Stomach (tissue), 8 donors: ENCODE measurements at regions not wholly inside any gene's neighbourhood (a gene's known extent, or its start where the extent isn't known, plus 50 kb on each side); places are given as distances from the start of the nearest gene placed in this dataset.

ENCODE experiments used
- DNase-seq, 2 donors: peaks; one replicate each; pipeline versions ENCODE4 v3.0.0 to v3.0.0-alpha.2; 2013 to 2019
- H3K27ac ChIP-seq, 5 donors: fragments of 200-600 bp in 4 of 5; sonication (generic) in 4 of 5; one replicate each; pipeline ENCODE4 v1.5.1; 2013 to 2019; ENCODE audit warnings: mild to moderate bottlenecking in 1 of 5, moderate library complexity in 1 of 5
- H3K27me3 ChIP-seq, 3 donors: fragments of 200-600 bp; sonication (generic); one replicate each; pipeline ENCODE4 v1.5.1; 2017 to 2019; ENCODE audit warnings: mixed run types in 1 of 3
- H3K36me3 ChIP-seq, 4 donors: fragments of 200-600 bp; sonication (generic); 1 replicate in 3 of 4; 2 replicates in 1 of 4; pipeline ENCODE4 v1.5.1; 2016 to 2019
- H3K4me1 ChIP-seq, 4 donors: fragments of 200-600 bp; sonication (generic); one replicate each; pipeline ENCODE4 v1.5.1; 2016 to 2019
- H3K4me3 ChIP-seq, 4 donors: fragments of 200-600 bp; sonication (generic) in 3 of 4; one replicate each; pipeline ENCODE4 v1.5.1; 2016 to 2019; ENCODE audit warnings: mild to moderate bottlenecking in 1 of 4
- H3K9me3 ChIP-seq, 4 donors: fragments of 200-600 bp; sonication (generic); one replicate each; pipeline ENCODE4 v1.5.1; 2016 to 2019
- CTCF ChIP-seq, 7 experiments: fragments of 450-650 bp in 4 of 7; fragments of 200-600 bp in 3 of 7; sonication (generic) in 3 of 7; IDR thresholded peaks; one replicate each; pipeline ENCODE4 v1.5.1; 2016 to 2019; ENCODE audit warnings: antibody characterized with exemption in 7 of 7, control low read depth in 2 of 7, mild to moderate bottlenecking in 1 of 7
- EP300 ChIP-seq: sonication (generic); formaldehyde crosslinking; IDR thresholded peaks from one replicate; pipeline ENCODE4 v1.6.1; 2017; ENCODE audit warnings: antibody characterized with exemption
- POLR2A ChIP-seq, 4 donors: fragments of 450-650 bp; IDR thresholded peaks; one replicate each; pipeline ENCODE4 v1.6.1; 2016; ENCODE audit warnings: antibody characterized with exemption in 4 of 4, control low read depth in 2 of 4, mild to moderate bottlenecking in 1 of 4, moderate library complexity in 1 of 4
- POLR2AphosphoS5 ChIP-seq, 3 donors: sonication (generic); formaldehyde crosslinking; IDR thresholded peaks; one replicate each; pipeline ENCODE4 v1.6.1; 2016; ENCODE audit warnings: antibody characterized with exemption in 3 of 3
- WGBS, 5 donors: extraction: QIAGEN DNeasy Blood & Tissue Kit in 3 of 5; methylation state at CpG; one replicate each; pipeline versions ENCODE4 v1.1.5 to v1.1.7; 2013 to 2018; 5-methylcytosine and 5-hydroxymethylcytosine counted together
- intact Hi-C: fragments of 100-400 bp; cut with DNase I; formaldehyde crosslinking; loops from one replicate; pipeline ENCODE4 v1.15.1; 2023; ENCODE audit warnings: low total_unique reads
- donor health status: healthy with polysubstance abuse.
- donor health status: Bipolar disorder and iron deficiency.
- donor health status: healthy.

- Histone ChIP-seq H3K27me3 (no peaks in the 10 kb centered on the region), H3K36me3 (no peaks in the 10 kb centered on the region), H3K9me3 (peaks cover 0 to 5% (median 0%) of the 10 kb centered on the region in 4 donors), H3K4me1 (no peaks in the 10 kb centered on the region), H3K27ac (no peak overlapping the region), H3K4me3 (no peak overlapping the region)
- DNase-seq: no peak
- TF ChIP-seq CTCF (IDR thresholded peaks at IDR 0.05) (no peak), POLR2A (IDR thresholded peaks at IDR 0.05) (no peak), POLR2AphosphoS5 (IDR thresholded peaks at IDR 0.05) (no peak), EP300 (no peak)
- intact Hi-C loops: no loop called here
- 59 to 67% (median 64%) methylated on average over 7 of the region's 7 CpGs for WGBS, 5 donors
Measured at GRCh38 chr4:186806679-186807421, 83.2 kb upstream of the FAT1 start.

GRCh38 chr4:186807808-186808629, 84.4 kb upstream of the FAT1 start:
- no peak overlapping the region for H3K4me3 ChIP-seq
- H3K4me1 ChIP-seq: no peaks in the 10 kb centered on the region
- DNase-seq: no peak
- no peaks in the 10 kb centered on the region for H3K27me3 ChIP-seq
- no peaks in the 10 kb centered on the region for H3K36me3 ChIP-seq
- TF ChIP-seq CTCF (IDR thresholded peaks at IDR 0.05): no peak
- TF ChIP-seq EP300: no peak
- TF ChIP-seq POLR2AphosphoS5 (IDR thresholded peaks at IDR 0.05): no peak
- TF ChIP-seq POLR2A (IDR thresholded peaks at IDR 0.05): no peak
- no peak overlapping the region for H3K27ac ChIP-seq
- peaks cover 0 to 7% (median 0%) of the 10 kb centered on the region in 4 donors for H3K9me3 ChIP-seq
- 86 to 90% (median 87%) methylated on average over 7 of the region's 7 CpGs for WGBS, 5 donors
- intact Hi-C loops: no loop called here

GRCh38 chr4:186808630-186809018, 85.0 kb upstream of the FAT1 start:
- H3K27me3 ChIP-seq: no peaks in the 10 kb centered on the region
- H3K4me3 ChIP-seq: no peak overlapping the region
- H3K27ac ChIP-seq: no peak overlapping the region
- no peak for DNase-seq
- no peaks in the 10 kb centered on the region for H3K4me1 ChIP-seq
- intact Hi-C loops: no loop called here
- TF ChIP-seq POLR2AphosphoS5 (IDR thresholded peaks at IDR 0.05) (no peak), POLR2A (IDR thresholded peaks at IDR 0.05) (no peak), CTCF (IDR thresholded peaks at IDR 0.05) (no peak), EP300 (no peak)
- H3K36me3 ChIP-seq: no peaks in the 10 kb centered on the region
- H3K9me3 ChIP-seq: peaks cover 0 to 7% (median 0%) of the 10 kb centered on the region in 4 donors
- WGBS, 5 donors: 72 to 81% (median 76%) methylated on average over 7 of the region's 7 CpGs

- TF ChIP-seq CTCF (IDR thresholded peaks at IDR 0.05) (no peak), POLR2A (IDR thresholded peaks at IDR 0.05) (no peak)
- H3K4me1 ChIP-seq: no peaks in the 10 kb centered on the region
- H3K27ac ChIP-seq: no peak overlapping the region
- 92 to 100% (median 96%) methylated on average over 2 of the region's 2 CpGs for WGBS, 5 donors
- H3K36me3 ChIP-seq: no peaks in the 10 kb centered on the region
- H3K4me3 ChIP-seq: no peak overlapping the region
- H3K9me3 ChIP-seq: peaks cover 0 to 7% (median 0%) of the 10 kb centered on the region in 4 donors
- DNase-seq: no peak
- intact Hi-C loops: no loop called here
- no peaks in the 10 kb centered on the region for H3K27me3 ChIP-seq
Measured at GRCh38 chr4:186809070-186809469, 85.4 kb upstream of the FAT1 start.
